BJ (cell line): ENCODE measurements at regions not wholly inside any gene's neighbourhood (a gene's known extent, or its start where the extent isn't known, plus 50 kb on each side); places are given as distances from the start of the nearest gene placed in this dataset.

ENCODE experiments used
- CTCF ChIA-PET: fragments of 350-600 bp; formaldehyde crosslinking; extraction: SDS; loops from one replicate; lab custom pipeline; 2021; ENCODE audit warnings: antibody characterized with exemption, inconsistent platforms; lab: Yijun Ruan, JAX
- POLR2A ChIA-PET: fragments of 300-600 bp; sonication (Branson Sonifier 250); formaldehyde crosslinking; extraction: SDS; loops from one replicate; lab custom pipeline; 2021; ENCODE audit warnings: antibody characterized with exemption; lab: Charles Lee
- DNase-seq: peaks from one replicate; pipeline ENCODE4 v3.0.0-alpha.2; 2011; ENCODE audit warnings: low read depth
- H3K27me3 ChIP-seq: 2 replicates; pipeline ENCODE4 v1.6.0; 2011; ENCODE audit warnings: low read length; ENCODE audit not compliant: control insufficient read depth, insufficient read depth
- H3K36me3 ChIP-seq: 2 replicates; pipeline ENCODE4 v1.5.1; 2011; ENCODE audit warnings: low read length; ENCODE audit not compliant: control insufficient read depth, insufficient read depth
- H3K4me3 ChIP-seq: 2 replicates; pipeline ENCODE4 v1.5.1; 2011; ENCODE audit warnings: low read depth, mild to moderate bottlenecking, control low read depth, low read length
- TF ChIP-seq, protein P1 (sequence below): IDR thresholded peaks from 2 replicates; pipeline ENCODE4 v1.5.1; 2011; ENCODE audit warnings: low read depth, mild to moderate bottlenecking, control low read depth, inconsistent platforms, low read length, moderate library complexity; ENCODE audit not compliant: insufficient read depth

DNA sequence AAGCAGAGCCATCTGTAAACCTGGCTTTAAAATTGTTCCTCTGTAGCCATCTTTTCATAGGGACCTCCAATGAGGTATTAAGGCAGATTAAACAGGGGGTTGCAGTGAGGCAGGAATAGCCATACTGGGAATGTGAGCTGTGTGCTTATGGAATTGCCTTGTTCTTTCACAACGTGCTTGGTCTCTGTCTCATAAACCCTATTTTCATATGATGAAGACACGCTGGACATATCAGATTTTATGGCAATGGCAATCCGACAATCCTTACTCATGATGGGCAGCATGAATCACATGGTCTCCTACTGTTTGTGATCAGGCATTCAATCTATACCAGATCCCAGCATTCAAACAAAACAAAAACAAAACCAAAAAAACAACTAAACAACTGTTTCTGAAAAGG, 418.9 kb upstream of the NRP1 start:
- Histone ChIP-seq H3K36me3 (no peaks in the 10 kb centered on the region), H3K4me3 (no peak overlapping the region), H3K27me3 (no peaks in the 10 kb centered on the region; the same call in 1 of the 2 replicates)
- ChIA-PET POLR2A (no interaction called here), CTCF (no interaction called here)
- TF ChIP-seq, protein P1, sequence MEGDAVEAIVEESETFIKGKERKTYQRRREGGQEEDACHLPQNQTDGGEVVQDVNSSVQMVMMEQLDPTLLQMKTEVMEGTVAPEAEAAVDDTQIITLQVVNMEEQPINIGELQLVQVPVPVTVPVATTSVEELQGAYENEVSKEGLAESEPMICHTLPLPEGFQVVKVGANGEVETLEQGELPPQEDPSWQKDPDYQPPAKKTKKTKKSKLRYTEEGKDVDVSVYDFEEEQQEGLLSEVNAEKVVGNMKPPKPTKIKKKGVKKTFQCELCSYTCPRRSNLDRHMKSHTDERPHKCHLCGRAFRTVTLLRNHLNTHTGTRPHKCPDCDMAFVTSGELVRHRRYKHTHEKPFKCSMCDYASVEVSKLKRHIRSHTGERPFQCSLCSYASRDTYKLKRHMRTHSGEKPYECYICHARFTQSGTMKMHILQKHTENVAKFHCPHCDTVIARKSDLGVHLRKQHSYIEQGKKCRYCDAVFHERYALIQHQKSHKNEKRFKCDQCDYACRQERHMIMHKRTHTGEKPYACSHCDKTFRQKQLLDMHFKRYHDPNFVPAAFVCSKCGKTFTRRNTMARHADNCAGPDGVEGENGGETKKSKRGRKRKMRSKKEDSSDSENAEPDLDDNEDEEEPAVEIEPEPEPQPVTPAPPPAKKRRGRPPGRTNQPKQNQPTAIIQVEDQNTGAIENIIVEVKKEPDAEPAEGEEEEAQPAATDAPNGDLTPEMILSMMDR, result no peak
- no peak for DNase-seq

DNA sequence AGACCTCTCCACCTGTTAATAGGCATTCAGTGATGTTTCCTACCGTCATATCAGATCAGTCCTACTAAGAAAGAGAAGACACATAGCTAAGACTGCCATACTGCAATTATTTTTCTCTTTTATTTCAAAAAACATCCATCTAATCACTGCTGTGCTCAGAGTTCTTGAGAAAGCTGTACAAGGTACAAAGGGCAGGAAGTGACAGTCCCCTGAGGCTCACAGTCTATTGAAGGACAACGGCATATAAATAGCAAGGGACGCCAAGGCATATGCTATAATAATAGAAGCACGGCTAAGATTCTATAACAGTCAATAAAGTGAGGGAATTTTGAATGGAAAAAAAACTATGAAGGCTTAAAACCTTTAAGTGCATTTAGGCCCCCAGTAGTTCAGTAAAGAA, 415.3 kb upstream of the NRP1 start:
- Histone ChIP-seq H3K36me3 (no peaks in the 10 kb centered on the region), H3K4me3 (no peak overlapping the region), H3K27me3 (no peaks in the 10 kb centered on the region; the same call in 1 of the 2 replicates)
- TF ChIP-seq, protein P1, result no peak
- POLR2A ChIA-PET, result no interaction called here
- CTCF ChIA-PET, result no interaction called here
- no peak for DNase-seq

DNA sequence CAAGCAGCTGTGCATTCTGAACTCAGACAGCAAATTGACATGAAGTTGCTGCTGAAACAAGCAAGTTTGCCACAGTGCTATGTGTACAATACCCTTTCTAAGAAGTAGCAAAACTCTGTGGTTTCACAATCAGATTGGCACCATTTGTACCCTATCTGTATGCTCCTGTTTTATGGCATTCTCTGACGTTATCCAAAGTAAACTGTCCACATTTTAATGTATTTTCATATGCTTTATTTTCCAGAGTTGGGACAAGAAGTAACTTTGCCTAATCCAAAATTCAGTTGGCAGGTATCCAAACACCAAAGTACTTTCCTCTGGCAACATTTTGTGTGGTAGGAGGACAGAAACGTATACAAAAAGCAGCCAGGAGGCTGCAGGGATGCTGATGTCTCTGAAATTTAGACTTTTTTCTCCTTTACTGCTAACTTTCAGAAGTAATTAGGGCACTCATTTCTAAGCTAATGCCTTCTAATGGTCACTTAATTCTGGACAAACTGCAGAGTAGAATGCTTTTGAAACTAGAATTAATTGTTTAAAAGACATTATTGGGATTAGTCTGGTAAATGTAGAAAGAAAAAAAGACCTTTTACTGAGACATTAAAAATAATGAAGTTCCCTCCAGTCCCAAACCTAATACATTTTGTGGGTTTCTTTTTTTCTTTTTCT, 414.7 kb upstream of the NRP1 start:
- no peak for DNase-seq
- Histone ChIP-seq H3K27me3 (no peaks in the 10 kb centered on the region; the same call in 1 of the 2 replicates), H3K36me3 (no peaks in the 10 kb centered on the region), H3K4me3 (no peak overlapping the region)
- POLR2A ChIA-PET, result no interaction called here
- CTCF ChIA-PET, result no interaction called here
- TF ChIP-seq, protein P1, result no peak

DNA sequence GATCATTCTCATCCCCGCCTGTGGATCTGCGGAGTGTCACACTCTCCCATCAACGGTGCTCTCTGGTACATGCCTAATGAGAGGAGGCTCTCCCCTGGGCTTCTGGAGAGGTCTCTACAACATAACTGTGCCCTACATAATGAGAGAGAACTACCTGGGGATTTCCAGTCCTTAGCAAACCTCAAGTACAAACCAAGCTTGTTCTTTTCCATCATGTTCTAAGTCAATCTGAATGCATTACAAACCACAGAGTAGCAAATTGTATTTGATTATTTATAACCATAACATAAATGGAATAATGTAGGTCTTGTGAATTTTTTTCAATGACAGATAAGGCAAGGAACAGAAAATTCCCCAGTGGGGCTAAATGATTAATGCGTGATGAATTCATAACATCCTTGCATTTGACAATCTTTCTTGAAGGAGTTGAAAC, 412.4 kb upstream of the NRP1 start:
- DNase-seq, result no peak
- ChIA-PET POLR2A (no interaction called here), CTCF (interaction anchor here (0.6 to 1.1 kb wide), 2 partner anchors 9 to 15 kb away, joined by 3 read pairs; no protein-coding TSS in a partner anchor)
- Histone ChIP-seq H3K27me3 (no peaks in the 10 kb centered on the region; the same call in 1 of the 2 replicates), H3K36me3 (no peaks in the 10 kb centered on the region), H3K4me3 (no peak overlapping the region)
- TF ChIP-seq, protein P1, result no peak

DNA sequence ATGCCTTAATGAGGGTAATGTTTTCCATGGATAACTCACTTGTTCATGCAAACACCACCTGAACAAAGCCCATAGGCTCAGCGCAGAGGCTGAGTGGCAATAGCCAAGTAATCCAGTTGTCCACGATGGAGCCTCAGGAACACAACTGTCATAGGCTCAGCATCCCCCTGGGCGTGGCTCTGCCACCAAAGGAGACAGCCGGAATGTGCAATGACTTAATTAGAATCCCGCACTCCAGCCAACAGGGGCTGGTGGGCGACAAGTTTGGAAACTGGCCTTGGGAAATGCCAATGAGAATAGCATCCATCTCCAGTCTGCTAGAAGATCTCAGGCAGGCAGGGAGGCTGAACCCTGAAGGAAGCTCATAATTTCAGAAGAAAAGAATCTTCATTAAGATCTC, 411.7 kb upstream of the NRP1 start:
- POLR2A ChIA-PET, result no interaction called here

More for the DNA sequence above, 411.7 kb upstream of the NRP1 start:
- TF ChIP-seq, protein P1, result no peak
- Histone ChIP-seq H3K4me3 (no peak overlapping the region), H3K36me3 (no peaks in the 10 kb centered on the region), H3K27me3 (no peaks in the 10 kb centered on the region; the same call in 1 of the 2 replicates)
- DNase-seq, result no peak
- CTCF ChIA-PET, result interaction anchor here (0.6 kb wide), 2 partner anchors 14 to 190 kb away, joined by 3 read pairs; no protein-coding TSS in a partner anchor
